H9 (cell line): ENCODE measurements at regions not wholly inside any gene's neighbourhood (a gene's known extent, or its start where the extent isn't known, plus 50 kb on each side); places are given as distances from the start of the nearest gene placed in this dataset.

ENCODE experiments used
- DNase-seq: peaks from one replicate; pipeline ENCODE4 v3.0.0-alpha.2; 2017
- H2AFZ ChIP-seq: one replicate; pipeline ENCODE4 v1.6.1; 2013; ENCODE audit warnings: mild to moderate bottlenecking, low read length, control low read depth, moderate library complexity
- H2AK5ac ChIP-seq: 2 replicates; pipeline ENCODE4 v1.6.1; 2013; ENCODE audit warnings: low read length, control low read depth, mixed read lengths; ENCODE audit not compliant: insufficient read length
- H2BK120ac ChIP-seq: one replicate; pipeline ENCODE4 v1.6.1; 2013; ENCODE audit warnings: low read depth, mild to moderate bottlenecking, low read length, control low read depth, inconsistent platforms; ENCODE audit not compliant: poor library complexity, severe bottlenecking
- H2BK12ac ChIP-seq: 2 replicates; pipeline ENCODE4 v1.6.1; 2013; ENCODE audit warnings: low read length, control low read depth, mixed read lengths, low read depth; ENCODE audit not compliant: insufficient read length
- H2BK15ac ChIP-seq: 2 replicates; pipeline ENCODE4 v1.6.1; 2013; ENCODE audit warnings: low read depth, low read length, control low read depth
- H2BK20ac ChIP-seq: one replicate; pipeline ENCODE4 v1.6.1; 2013; ENCODE audit warnings: low read depth, mild to moderate bottlenecking, low read length, control low read depth, inconsistent platforms; ENCODE audit not compliant: poor library complexity, severe bottlenecking
- H2BK5ac ChIP-seq: 2 replicates; pipeline ENCODE4 v1.6.1; 2013; ENCODE audit warnings: low read length, control low read depth, mixed read lengths; ENCODE audit not compliant: insufficient read length
- H3K14ac ChIP-seq: 2 replicates; pipeline ENCODE4 v1.6.1; 2013; ENCODE audit warnings: low read length, control low read depth; ENCODE audit not compliant: insufficient read depth
- H3K18ac ChIP-seq: 2 replicates; pipeline ENCODE4 v1.6.1; 2013; ENCODE audit warnings: low read depth, mild to moderate bottlenecking, mixed read lengths, low read length, control low read depth; ENCODE audit not compliant: insufficient read length
- H3K23ac ChIP-seq: 2 replicates; pipeline ENCODE4 v1.6.1; 2013; ENCODE audit warnings: low read length, control low read depth, mixed read lengths, low read depth; ENCODE audit not compliant: insufficient read length
- H3K23me2 ChIP-seq: 2 replicates; pipeline ENCODE4 v1.6.1; 2013; ENCODE audit warnings: low read depth, mild to moderate bottlenecking, mixed read lengths, low read length, control low read depth; ENCODE audit not compliant: insufficient read length, poor library complexity, severe bottlenecking
- H3K27ac ChIP-seq: 2 replicates; pipeline ENCODE4 v1.5.1; 2013; ENCODE audit warnings: low read length, control low read depth, mixed read lengths, low read depth; ENCODE audit not compliant: insufficient read length
- H3K27me3 ChIP-seq: 2 replicates; pipeline ENCODE4 v1.6.1; 2013; ENCODE audit warnings: low read length, control low read depth, inconsistent platforms; ENCODE audit not compliant: insufficient read depth
- H3K4ac ChIP-seq: 2 replicates; pipeline ENCODE4 v1.6.1; 2013; ENCODE audit warnings: low read depth, mild to moderate bottlenecking, control low read depth, inconsistent platforms, low read length, moderate library complexity
- H3K4me1 ChIP-seq: 2 replicates; pipeline ENCODE4 v1.6.1; 2013; ENCODE audit warnings: low read length, control low read depth, inconsistent platforms; ENCODE audit not compliant: insufficient read depth
- H3K4me2 ChIP-seq: 2 replicates; pipeline ENCODE4 v1.6.1; 2013; ENCODE audit warnings: low read length, control low read depth, mixed read lengths; ENCODE audit not compliant: insufficient read length, insufficient read depth
- H3K56ac ChIP-seq: 2 replicates; pipeline ENCODE4 v1.6.1; 2013; ENCODE audit warnings: low read depth, mild to moderate bottlenecking, mixed read lengths, low read length, control low read depth; ENCODE audit not compliant: insufficient read length
- H3K79me1 ChIP-seq: 2 replicates; pipeline ENCODE4 v1.6.1; 2013; ENCODE audit warnings: low read depth, mild to moderate bottlenecking, moderate library complexity, low read length, control low read depth, inconsistent platforms; ENCODE audit not compliant: insufficient read depth, poor library complexity, severe bottlenecking
- H3K79me2 ChIP-seq: 2 replicates; pipeline ENCODE4 v1.6.1; 2013; ENCODE audit warnings: low read length, control low read depth, inconsistent platforms; ENCODE audit not compliant: insufficient read depth
- H3K9ac ChIP-seq: 2 replicates; pipeline ENCODE4 v1.6.1; 2013; ENCODE audit warnings: low read length, control low read depth, mixed read lengths; ENCODE audit not compliant: insufficient read length; ENCODE audit errors: extremely low read depth
- H3K9me3 ChIP-seq: one replicate; pipeline ENCODE4 v1.6.1; 2013; ENCODE audit warnings: low read depth, low read length, inconsistent platforms; ENCODE audit not compliant: control insufficient read depth
- H3T11ph ChIP-seq: one replicate; pipeline ENCODE4 v1.6.1; 2013; ENCODE audit warnings: mild to moderate bottlenecking, low read length, control low read depth, inconsistent platforms
- H4K20me1 ChIP-seq: one replicate; pipeline ENCODE4 v1.6.1; 2013; ENCODE audit not compliant: control insufficient read depth, insufficient read length, insufficient read depth
- H4K5ac ChIP-seq: 2 replicates; pipeline ENCODE4 v1.6.1; 2013; ENCODE audit warnings: low read depth, mild to moderate bottlenecking, mixed read lengths, low read length, control low read depth; ENCODE audit not compliant: insufficient read length
- H4K8ac ChIP-seq: replicated peaks from 2 replicates; pipeline ENCODE4 v1.6.1; 2013; ENCODE audit warnings: low read length, control low read depth, mixed read lengths, low read depth; ENCODE audit not compliant: insufficient read length
- H4K91ac ChIP-seq: 2 replicates; pipeline ENCODE4 v1.6.1; 2013; ENCODE audit warnings: low read depth, mild to moderate bottlenecking, moderate library complexity, mixed read lengths, low read length, control low read depth; ENCODE audit not compliant: insufficient read length
- H3K27ac Mint-ChIP-seq, 3 experiments: 2 replicates in 2 of 3; 3 replicates in 1 of 3; pipeline ENCODE4 v1.8.0; 2020 to 2021; ENCODE audit warnings: mixed read lengths in 3 of 3, mild to moderate bottlenecking in 1 of 3, moderate library complexity in 1 of 3
- H3K27me3 Mint-ChIP-seq: 2 replicates; pipeline ENCODE4 v1.8.0; 2021; ENCODE audit warnings: low read depth, mild to moderate bottlenecking, moderate library complexity, mixed read lengths
- H3K36me3 Mint-ChIP-seq, 3 experiments: 2 replicates in 2 of 3; 3 replicates in 1 of 3; pipeline ENCODE4 v1.8.0; 2020 to 2021; ENCODE audit warnings: low read depth in 3 of 3, mixed read lengths in 3 of 3; ENCODE audit not compliant: insufficient read depth in 1 of 3
- H3K4me1 Mint-ChIP-seq, 2 experiments: 2 replicates each; pipeline ENCODE4 v1.8.0; 2020; ENCODE audit warnings: mixed read lengths in 2 of 2
- H3K4me3 Mint-ChIP-seq, 2 experiments: 2 replicates in 1 of 2; 3 replicates in 1 of 2; pipeline ENCODE4 v1.8.0; 2020 to 2021; ENCODE audit warnings: mild to moderate bottlenecking in 2 of 2, mixed read lengths in 2 of 2, moderate library complexity in 1 of 2
- H3K9me3 Mint-ChIP-seq, 2 experiments: 2 replicates in 1 of 2; 3 replicates in 1 of 2; pipeline ENCODE4 v1.8.0; 2020; ENCODE audit warnings: mild to moderate bottlenecking in 2 of 2, mixed read lengths in 2 of 2, moderate library complexity in 1 of 2
- WGBS: extraction: QIAGEN DNeasy Blood & Tissue Kit; methylation state at CpG from one replicate; pipeline ENCODE4 v1.1.7; 2013; ENCODE audit warnings: missing lambda C conversion rate, low lambda C conversion rate, mixed read lengths; ENCODE audit not compliant: insufficient read length; ENCODE audit errors: extremely low coverage; 5-methylcytosine and 5-hydroxymethylcytosine counted together
- TF ChIP-seq, protein P1 (sequence below): fragments of 200-600 bp; sonication (generic); conservative IDR thresholded peaks from 3 replicates; pipeline ENCODE4 v1.8.0; 2021; ENCODE audit warnings: antibody characterized with exemption, mild to moderate bottlenecking

GRCh38 chr5:68709239-68709638 lies 384.6 kb upstream of the SLC30A5 start:
- Mint-ChIP-seq H3K36me3 (no peaks in the 10 kb centered on the region; a peak in 1 of 7 replicates), H3K27ac (no peak overlapping the region), H3K9me3 (peaks cover 0 to 4% of the 10 kb centered on the region in 2 experiments; a peak in 2 of 5 replicates), H3K4me1 (peaks cover 0 to 5% of the 10 kb centered on the region in 2 experiments; a peak in 1 of 4 replicates), H3K27me3 (no peaks in the 10 kb centered on the region), H3K4me3 (no peak overlapping the region)
- Histone ChIP-seq H3K9ac (no peak overlapping the region), H3K4ac (no peak overlapping the region), H3K79me2 (no peaks in the 10 kb centered on the region), H2BK20ac (no peak overlapping the region), H3T11ph (no peak overlapping the region), H3K56ac (no peak overlapping the region), H4K8ac (no peak overlapping the region), H2BK120ac (no peak overlapping the region), H3K4me1 (no peaks in the 10 kb centered on the region), H3K4me2 (no peak overlapping the region), H2BK15ac (no peak overlapping the region), H3K27me3 (no peaks in the 10 kb centered on the region), H2BK12ac (no peak overlapping the region), H3K23me2 (no peaks in the 10 kb centered on the region), H4K20me1 (no peaks in the 10 kb centered on the region), H3K23ac (no peak overlapping the region), H2AK5ac (no peak overlapping the region), H3K9me3 (no peaks in the 10 kb centered on the region), H3K79me1 (no peaks in the 10 kb centered on the region), H4K91ac (no peak overlapping the region), H2AFZ (no peak overlapping the region), H3K14ac (no peak overlapping the region), H4K5ac (no peak overlapping the region), H2BK5ac (no peak overlapping the region), H3K27ac (no peak overlapping the region), H3K18ac (no peak overlapping the region)
- no CpG with 5 or more reads among the region's 2 CpGs for WGBS
- DNase-seq, result no peak
- TF ChIP-seq, protein P1, sequence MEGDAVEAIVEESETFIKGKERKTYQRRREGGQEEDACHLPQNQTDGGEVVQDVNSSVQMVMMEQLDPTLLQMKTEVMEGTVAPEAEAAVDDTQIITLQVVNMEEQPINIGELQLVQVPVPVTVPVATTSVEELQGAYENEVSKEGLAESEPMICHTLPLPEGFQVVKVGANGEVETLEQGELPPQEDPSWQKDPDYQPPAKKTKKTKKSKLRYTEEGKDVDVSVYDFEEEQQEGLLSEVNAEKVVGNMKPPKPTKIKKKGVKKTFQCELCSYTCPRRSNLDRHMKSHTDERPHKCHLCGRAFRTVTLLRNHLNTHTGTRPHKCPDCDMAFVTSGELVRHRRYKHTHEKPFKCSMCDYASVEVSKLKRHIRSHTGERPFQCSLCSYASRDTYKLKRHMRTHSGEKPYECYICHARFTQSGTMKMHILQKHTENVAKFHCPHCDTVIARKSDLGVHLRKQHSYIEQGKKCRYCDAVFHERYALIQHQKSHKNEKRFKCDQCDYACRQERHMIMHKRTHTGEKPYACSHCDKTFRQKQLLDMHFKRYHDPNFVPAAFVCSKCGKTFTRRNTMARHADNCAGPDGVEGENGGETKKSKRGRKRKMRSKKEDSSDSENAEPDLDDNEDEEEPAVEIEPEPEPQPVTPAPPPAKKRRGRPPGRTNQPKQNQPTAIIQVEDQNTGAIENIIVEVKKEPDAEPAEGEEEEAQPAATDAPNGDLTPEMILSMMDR, result no peak
